Neutrophil (primary cell): ENCODE measurements at regions not wholly inside any gene's neighbourhood (a gene's known extent, or its start where the extent isn't known, plus 50 kb on each side); places are given as distances from the start of the nearest gene placed in this dataset.

Source experiments
- H3K27ac ChIP-seq: fragments of 200-600 bp; sonication (generic); 2 replicates; pipeline ENCODE4 v1.5.1; 2016; ENCODE audit warnings: mild to moderate bottlenecking, moderate library complexity
- H3K27me3 ChIP-seq: fragments of 200-600 bp; sonication (generic); 2 replicates; pipeline ENCODE4 v1.6.0; 2016; ENCODE audit warnings: mild to moderate bottlenecking
- H3K36me3 ChIP-seq: fragments of 200-600 bp; sonication (generic); 2 replicates; pipeline ENCODE4 v1.5.1; 2017
- H3K4me1 ChIP-seq, 2 experiments: fragments of 200-600 bp in 1 of 2; sonication (generic) in 1 of 2; 1 replicate in 1 of 2; 2 replicates in 1 of 2; pipeline versions ENCODE4 v1.5.1 to v1.6.1; 2013 to 2016; ENCODE audit warnings: low read depth in 1 of 2, low read length in 1 of 2, mild to moderate bottlenecking in 1 of 2, moderate library complexity in 1 of 2; ENCODE audit not compliant: control insufficient read depth in 1 of 2, insufficient read depth in 1 of 2
- H3K4me3 ChIP-seq, 2 experiments: fragments of 200-600 bp in 1 of 2; sonication (generic) in 1 of 2; 1 replicate in 1 of 2; 2 replicates in 1 of 2; pipeline ENCODE4 v1.5.1; 2013 to 2016; ENCODE audit warnings: low read depth in 1 of 2, low read length in 1 of 2, mild to moderate bottlenecking in 1 of 2, moderate library complexity in 1 of 2
- H3K9me3 ChIP-seq: fragments of 200-600 bp; sonication (generic); 2 replicates; pipeline ENCODE4 v1.5.1; 2016
- CTCF ChIP-seq: fragments of 200-600 bp; sonication (generic); IDR thresholded peaks from 2 replicates; pipeline ENCODE4 v1.5.1; 2016; ENCODE audit warnings: antibody characterized with exemption

- Histone ChIP-seq H3K4me3 (no peak overlapping the region), H3K9me3 (no peaks in the 10 kb centered on the region), H3K4me1 (no peaks in the 10 kb centered on the region), H3K27me3 (no peaks in the 10 kb centered on the region), H3K36me3 (no peaks in the 10 kb centered on the region), H3K27ac (no peak overlapping the region)
- TF ChIP-seq CTCF, result no peak
Measured at GRCh38 chr1:96508233-96508632, 213.4 kb upstream of the PTBP2 start.

- H3K36me3 ChIP-seq, result no peaks in the 10 kb centered on the region
- H3K9me3 ChIP-seq, result no peaks in the 10 kb centered on the region
- H3K27ac ChIP-seq, result no peak overlapping the region
- H3K4me3 ChIP-seq, result no peak overlapping the region
- H3K4me1 ChIP-seq, result no peaks in the 10 kb centered on the region
- no peak for TF ChIP-seq CTCF
- H3K27me3 ChIP-seq, result no peaks in the 10 kb centered on the region
Measured at GRCh38 chr1:96509339-96509738, 212.2 kb upstream of the PTBP2 start.

GRCh38 chr1:96509951-96510350, 211.6 kb upstream of the PTBP2 start:
- no peak for TF ChIP-seq CTCF
- H3K27me3 ChIP-seq, result no peaks in the 10 kb centered on the region
- no peaks in the 10 kb centered on the region for H3K4me1 ChIP-seq
- no peaks in the 10 kb centered on the region for H3K36me3 ChIP-seq
- no peak overlapping the region for H3K4me3 ChIP-seq
- no peak overlapping the region for H3K27ac ChIP-seq
- H3K9me3 ChIP-seq, result no peaks in the 10 kb centered on the region

GRCh38 chr1:96510391-96510790, 211.2 kb upstream of the PTBP2 start:
- H3K9me3 ChIP-seq, result no peaks in the 10 kb centered on the region
- no peak for TF ChIP-seq CTCF
- H3K36me3 ChIP-seq, result no peaks in the 10 kb centered on the region

GRCh38 chr1:96510911-96511310, 210.7 kb upstream of the PTBP2 start:
- no peak for TF ChIP-seq CTCF
- H3K27me3 ChIP-seq, result no peaks in the 10 kb centered on the region
- H3K4me1 ChIP-seq, result no peaks in the 10 kb centered on the region
- no peak overlapping the region for H3K27ac ChIP-seq
- H3K36me3 ChIP-seq, result no peaks in the 10 kb centered on the region
- H3K4me3 ChIP-seq, result no peak overlapping the region
- no peaks in the 10 kb centered on the region for H3K9me3 ChIP-seq

More at GRCh38 chr1:96510391-96510790, 211.2 kb upstream of the PTBP2 start:
- no peaks in the 10 kb centered on the region for H3K4me1 ChIP-seq
- H3K27ac ChIP-seq, result no peak overlapping the region
- H3K4me3 ChIP-seq, result no peak overlapping the region
- no peaks in the 10 kb centered on the region for H3K27me3 ChIP-seq

- Histone ChIP-seq H3K4me1 (peaks cover 0 to 2% of the 10 kb centered on the region in 2 experiments), H3K9me3 (no peaks in the 10 kb centered on the region), H3K4me3 (no peak overlapping the region), H3K36me3 (no peaks in the 10 kb centered on the region), H3K27me3 (no peaks in the 10 kb centered on the region), H3K27ac (no peak overlapping the region)
- no peak for TF ChIP-seq CTCF
Measured at GRCh38 chr1:96513136-96513535, 208.4 kb upstream of the PTBP2 start.
